ENCODE measurements at regions not wholly inside any gene's neighbourhood (a gene's known extent, or its start where the extent isn't known, plus 50 kb on each side); places are given as distances from the start of the nearest gene placed in this dataset.
"Not testable (repeated sequence)": the region's sequence is repeated elsewhere in the genome, so short reads cannot be mapped to it uniquely, and the experiment has no call there.

DNA sequence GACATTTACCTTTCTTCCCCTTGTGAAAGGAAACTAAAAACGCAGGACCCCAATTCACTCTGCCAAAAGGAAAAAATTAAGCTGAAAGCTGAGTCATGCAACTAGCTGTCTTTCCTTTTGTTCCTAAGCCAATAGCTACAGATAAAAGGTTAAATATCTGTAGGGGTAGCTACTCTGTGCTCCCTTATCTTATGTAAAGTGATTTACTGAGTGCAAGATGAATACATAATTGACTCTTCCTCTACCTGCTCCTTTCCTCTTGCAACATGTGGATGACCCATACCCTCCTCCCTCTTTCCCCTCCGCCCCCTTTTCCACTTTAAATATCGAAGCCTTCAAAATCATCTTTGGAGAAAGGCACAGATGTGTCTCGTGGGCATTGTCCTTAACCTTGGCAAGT lies 68.0 kb upstream of the ZNF157 start:
- TF ChIP-seq, protein P1, sequence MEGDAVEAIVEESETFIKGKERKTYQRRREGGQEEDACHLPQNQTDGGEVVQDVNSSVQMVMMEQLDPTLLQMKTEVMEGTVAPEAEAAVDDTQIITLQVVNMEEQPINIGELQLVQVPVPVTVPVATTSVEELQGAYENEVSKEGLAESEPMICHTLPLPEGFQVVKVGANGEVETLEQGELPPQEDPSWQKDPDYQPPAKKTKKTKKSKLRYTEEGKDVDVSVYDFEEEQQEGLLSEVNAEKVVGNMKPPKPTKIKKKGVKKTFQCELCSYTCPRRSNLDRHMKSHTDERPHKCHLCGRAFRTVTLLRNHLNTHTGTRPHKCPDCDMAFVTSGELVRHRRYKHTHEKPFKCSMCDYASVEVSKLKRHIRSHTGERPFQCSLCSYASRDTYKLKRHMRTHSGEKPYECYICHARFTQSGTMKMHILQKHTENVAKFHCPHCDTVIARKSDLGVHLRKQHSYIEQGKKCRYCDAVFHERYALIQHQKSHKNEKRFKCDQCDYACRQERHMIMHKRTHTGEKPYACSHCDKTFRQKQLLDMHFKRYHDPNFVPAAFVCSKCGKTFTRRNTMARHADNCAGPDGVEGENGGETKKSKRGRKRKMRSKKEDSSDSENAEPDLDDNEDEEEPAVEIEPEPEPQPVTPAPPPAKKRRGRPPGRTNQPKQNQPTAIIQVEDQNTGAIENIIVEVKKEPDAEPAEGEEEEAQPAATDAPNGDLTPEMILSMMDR (IDR thresholded peaks at IDR 0.05; ENCODE audit: low read depth, low read length), result no peak
- in situ Hi-C loops (cut with HindIII; ENCODE audit: low sequenced_read_pairs), result no loop called here
- no peak for DNase-seq (ENCODE audit: low read depth, low spot score)
- H3K4me3 ChIP-seq (ENCODE audit: low read depth, low read length), result no peak overlapping the region

DNA sequence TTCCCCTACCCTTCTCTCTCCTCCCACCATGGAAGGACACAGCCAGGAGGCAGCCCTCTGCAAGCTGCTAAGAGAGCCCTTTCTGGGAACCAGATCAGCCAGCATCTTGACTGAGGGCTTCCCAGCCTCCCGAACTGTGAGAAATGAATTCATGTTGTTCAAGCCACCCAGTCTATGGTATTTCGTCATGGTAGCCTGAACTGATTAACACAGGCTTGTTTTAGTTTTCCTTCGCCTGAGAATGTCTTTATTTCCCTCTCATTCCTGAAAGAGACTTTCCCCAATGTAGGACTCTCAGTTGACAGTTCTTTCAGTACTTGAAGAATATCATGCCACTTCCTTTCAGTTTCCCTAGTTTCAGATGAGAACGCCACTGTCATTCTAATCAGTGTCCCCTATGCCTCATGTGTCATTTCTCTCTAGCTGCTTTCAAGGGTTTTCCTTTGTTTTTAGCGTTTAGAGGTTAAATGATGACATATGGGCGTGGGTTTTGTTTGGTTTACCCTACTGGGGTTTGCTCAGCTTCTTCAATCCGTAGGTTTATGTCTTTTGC lies 63.8 kb upstream of the ZNF157 start:
- DNase-seq (ENCODE audit: low read depth, low spot score); in situ Hi-C loops (cut with HindIII; ENCODE audit: low sequenced_read_pairs): not testable (repeated sequence)

DNA sequence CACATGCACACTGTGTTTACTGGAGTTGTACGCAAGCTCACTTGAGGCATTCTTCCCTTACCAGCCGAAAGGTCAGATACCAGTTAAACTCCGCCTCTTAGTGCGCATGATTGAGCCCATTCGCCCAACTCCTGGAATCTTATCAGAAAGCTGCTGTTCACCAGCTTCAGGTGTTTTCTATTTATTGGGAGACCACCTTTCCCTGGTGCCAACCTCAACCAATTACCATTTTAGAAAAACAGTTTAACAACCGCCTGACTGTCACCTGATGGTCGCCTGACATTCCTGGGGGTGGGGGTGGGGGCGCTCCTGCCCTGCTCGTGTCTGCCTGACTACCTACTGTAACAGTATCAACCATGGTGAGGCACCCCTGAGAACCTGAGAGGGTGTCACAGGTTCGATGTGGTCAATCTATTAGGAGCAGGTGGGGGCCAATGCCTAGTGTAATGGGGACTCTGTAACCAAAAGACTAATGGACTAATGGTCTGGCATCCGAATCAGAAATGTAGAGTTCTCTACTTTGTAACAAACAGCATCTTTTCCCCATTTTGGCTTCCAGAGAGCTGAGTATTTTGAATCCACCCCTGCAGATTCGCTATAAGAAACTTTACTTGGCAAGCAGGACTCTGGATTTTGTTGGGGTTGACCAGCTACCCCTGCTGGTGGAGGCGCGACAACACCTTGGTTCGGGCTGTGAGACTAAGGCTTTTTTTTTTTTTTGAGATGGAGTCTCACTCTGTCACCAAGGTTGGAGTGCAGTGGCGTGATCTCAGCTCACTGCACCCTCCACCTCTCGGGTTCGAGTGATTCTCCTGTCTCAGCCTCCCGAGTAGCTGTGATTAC lies 58.2 kb upstream of the ZNF157 start:
- no peak overlapping the region for H3K4me3 ChIP-seq (ENCODE audit: low read depth, low read length)
- TF ChIP-seq, protein P1 (IDR thresholded peaks at IDR 0.05; ENCODE audit: low read depth, low read length), result peak; percentile 71
- peak; percentile 62 for DNase-seq (ENCODE audit: low read depth, low spot score)
- in situ Hi-C loops (cut with HindIII; ENCODE audit: low sequenced_read_pairs), result no loop called here

More for the DNA sequence above, 63.8 kb upstream of the ZNF157 start:
- not testable (repeated sequence) for H3K4me3 ChIP-seq (ENCODE audit: low read depth, low read length)

DNA sequence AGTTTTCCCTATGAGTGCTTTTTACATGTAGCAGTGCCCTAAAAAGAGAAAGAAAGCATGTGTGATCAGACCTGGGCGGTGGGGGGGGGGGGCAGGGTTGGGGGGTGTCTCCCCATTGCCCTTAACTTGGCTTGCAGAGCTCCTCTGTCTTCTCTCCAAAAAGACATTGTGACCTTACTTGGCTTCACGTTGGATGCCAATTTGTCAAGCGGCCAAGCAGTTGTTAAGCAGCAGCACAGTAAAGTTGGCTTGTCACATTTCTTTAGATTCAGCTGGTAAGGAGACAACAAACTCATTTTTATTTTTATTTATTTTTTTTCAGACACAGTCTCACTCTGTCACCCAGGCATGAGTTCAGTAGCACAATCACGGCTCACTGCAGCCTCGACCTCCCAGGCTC lies 57.3 kb upstream of the ZNF157 start:
- DNase-seq (ENCODE audit: low read depth, low spot score), result no peak
- TF ChIP-seq, protein P1 (IDR thresholded peaks at IDR 0.05; ENCODE audit: low read depth, low read length), result no peak
- H3K4me3 ChIP-seq (ENCODE audit: low read depth, low read length), result no peak overlapping the region
- in situ Hi-C loops (cut with HindIII; ENCODE audit: low sequenced_read_pairs), result no loop called here

DNA sequence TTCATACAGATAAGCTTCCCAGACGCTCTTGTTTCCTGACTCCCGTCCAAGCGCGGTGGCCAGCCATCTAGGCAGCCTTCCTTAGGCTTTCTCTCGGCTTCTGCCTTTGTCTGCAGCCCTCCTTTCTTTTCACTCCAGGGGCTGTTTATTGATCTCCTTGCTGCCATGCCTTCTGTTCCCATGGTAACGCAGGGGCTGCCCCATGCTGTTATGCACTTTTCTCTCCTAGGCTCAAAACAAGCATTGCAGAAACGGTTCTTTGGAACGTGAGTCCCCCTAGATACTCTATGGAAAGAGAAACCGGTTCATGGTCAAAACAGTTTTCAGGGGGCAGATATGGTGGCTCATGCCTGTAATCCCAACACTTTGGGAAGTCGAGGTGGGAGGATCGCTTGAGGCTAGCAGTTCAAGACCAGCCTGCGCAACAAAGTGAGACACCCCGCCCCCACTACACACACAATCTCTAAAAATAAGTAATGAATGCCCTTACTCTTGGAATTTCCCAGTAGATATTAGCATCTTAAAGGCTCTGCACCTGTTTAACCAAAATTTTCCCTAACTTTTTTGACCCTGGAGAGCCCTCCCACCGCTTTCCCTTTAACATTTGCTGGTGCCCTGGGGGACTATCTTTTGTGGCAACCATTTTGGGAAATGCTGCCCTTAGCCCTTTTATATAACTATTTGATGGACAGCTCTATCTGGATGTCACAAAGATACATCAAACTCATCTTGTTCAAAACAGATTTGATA lies 53.9 kb upstream of the ZNF157 start:
- DNase-seq (ENCODE audit: low read depth, low spot score), result peak; percentile 26
- TF ChIP-seq, protein P1 (IDR thresholded peaks at IDR 0.05; ENCODE audit: low read depth, low read length), result no peak
- H3K4me3 ChIP-seq (ENCODE audit: low read depth, low read length), result peak overlapping the region; percentile 0
- in situ Hi-C loops (cut with HindIII; ENCODE audit: low sequenced_read_pairs), result no loop called here

Measured in astrocyte of the spinal cord (primary cell).